ENCODE measurements at regions not wholly inside any gene's neighbourhood (a gene's known extent, or its start where the extent isn't known, plus 50 kb on each side); places are given as distances from the start of the nearest gene placed in this dataset.

- TF ChIP-seq ZNF274 (IDR thresholded peaks at IDR 0.05; ENCODE audit: low read depth, low read length) (no peak), YY1 (IDR thresholded peaks at IDR 0.05; ENCODE audit: insufficient read depth, insufficient read length) (no peak)
Observed at GRCh38 chr11:127073621-127074020, 73.1 kb upstream of the KIRREL3 start.
